ENCODE measurements at regions not wholly inside any gene's neighbourhood (a gene's known extent, or its start where the extent isn't known, plus 50 kb on each side); places are given as distances from the start of the nearest gene placed in this dataset.

GRCh38 chrX:147757750-147758149 lies 154.0 kb upstream of the FMR1 start:
- no peak for TF ChIP-seq CTCF (conservative IDR thresholded peaks at IDR 0.05; ENCODE audit: low read depth)
- peak; percentile 5 for DNase-seq (ENCODE audit: low spot score)
- ChIA-PET CTCF (interaction anchor here (0.6 kb wide), 1 partner anchor 404 kb away, joined by 3 read pairs; no protein-coding TSS in a partner anchor), POLR2A (ENCODE audit: low non-redundant PET) (no interaction called here)
- no peak overlapping the region for H3K27ac ChIP-seq

GRCh38 chrX:147763131-147763530 lies 148.6 kb upstream of the FMR1 start:
- no peak overlapping the region for H3K27ac ChIP-seq
- CTCF ChIA-PET: no interaction called here
- POLR2A ChIA-PET (ENCODE audit: low non-redundant PET): no interaction called here
- TF ChIP-seq CTCF (conservative IDR thresholded peaks at IDR 0.05; ENCODE audit: low read depth): no peak
- DNase-seq (ENCODE audit: low spot score): no peak

- ChIA-PET CTCF (no interaction called here), POLR2A (ENCODE audit: low non-redundant PET) (no interaction called here)
- no peak overlapping the region for H3K27ac ChIP-seq
- no peak for TF ChIP-seq CTCF (conservative IDR thresholded peaks at IDR 0.05; ENCODE audit: low read depth)
- no peak for DNase-seq (ENCODE audit: low spot score)
Observed at GRCh38 chrX:147764868-147765267, 146.9 kb upstream of the FMR1 start.

- DNase-seq (ENCODE audit: low spot score): no peak
- ChIA-PET CTCF (interaction anchor here (1.0 kb wide), 1 partner anchor 16 kb away, joined by 3 read pairs; no protein-coding TSS in a partner anchor), POLR2A (ENCODE audit: low non-redundant PET) (no interaction called here)
- TF ChIP-seq CTCF (conservative IDR thresholded peaks at IDR 0.05; ENCODE audit: low read depth): no peak
- no peak overlapping the region for H3K27ac ChIP-seq
Observed at GRCh38 chrX:147770858-147771257, 140.9 kb upstream of the FMR1 start.

GRCh38 chrX:147776988-147777387 lies 134.7 kb upstream of the FMR1 start:
- POLR2A ChIA-PET (ENCODE audit: low non-redundant PET): no interaction called here
- CTCF ChIA-PET: no interaction called here
- no peak for TF ChIP-seq CTCF (conservative IDR thresholded peaks at IDR 0.05; ENCODE audit: low read depth)
- no peak for DNase-seq (ENCODE audit: low spot score)
- H3K27ac ChIP-seq: no peak overlapping the region

- CTCF ChIA-PET: no interaction called here
- no peak for TF ChIP-seq CTCF (conservative IDR thresholded peaks at IDR 0.05; ENCODE audit: low read depth)
- no peak overlapping the region for H3K27ac ChIP-seq
- POLR2A ChIA-PET (ENCODE audit: low non-redundant PET): no interaction called here
- DNase-seq (ENCODE audit: low spot score): no peak
Observed at GRCh38 chrX:147779173-147779572, 132.5 kb upstream of the FMR1 start.

GRCh38 chrX:147781844-147782243 lies 129.9 kb upstream of the FMR1 start:
- POLR2A ChIA-PET (ENCODE audit: low non-redundant PET): no interaction called here
- no peak for TF ChIP-seq CTCF (conservative IDR thresholded peaks at IDR 0.05; ENCODE audit: low read depth)
- CTCF ChIA-PET: no interaction called here

More at GRCh38 chrX:147781844-147782243, 129.9 kb upstream of the FMR1 start:
- no peak overlapping the region for H3K27ac ChIP-seq
- DNase-seq (ENCODE audit: low spot score): no peak

All from RWPE1 (cell line).